Endothelial cell (in vitro differentiated cells): ENCODE measurements at regions not wholly inside any gene's neighbourhood (a gene's known extent, or its start where the extent isn't known, plus 50 kb on each side); places are given as distances from the start of the nearest gene placed in this dataset.
"Not testable (repeated sequence)": the region's sequence is repeated elsewhere in the genome, so short reads cannot be mapped to it uniquely, and the experiment has no call there.

Experiments used
- DNase-seq: peaks from one replicate; pipeline ENCODE4 v3.0.0; 2021; ENCODE audit warnings: low spot score
- H3K27ac Mint-ChIP-seq: one replicate; pipeline ENCODE4 v1.8.0; 2021; ENCODE audit warnings: mixed read lengths, inconsistent platforms; ENCODE audit not compliant: unreplicated experiment
- H3K27me3 Mint-ChIP-seq: one replicate; pipeline ENCODE4 v1.8.0; 2021; ENCODE audit warnings: mild to moderate bottlenecking, moderate library complexity, mixed read lengths, inconsistent platforms; ENCODE audit not compliant: unreplicated experiment
- H3K36me3 Mint-ChIP-seq: one replicate; pipeline ENCODE4 v1.8.0; 2021; ENCODE audit warnings: mild to moderate bottlenecking, low read depth, mixed read lengths, inconsistent platforms; ENCODE audit not compliant: unreplicated experiment
- H3K4me1 Mint-ChIP-seq: one replicate; pipeline ENCODE4 v1.8.0; 2021; ENCODE audit warnings: mild to moderate bottlenecking, mixed read lengths, inconsistent platforms; ENCODE audit not compliant: unreplicated experiment
- H3K4me3 Mint-ChIP-seq: one replicate; pipeline ENCODE4 v1.8.0; 2021; ENCODE audit warnings: mild to moderate bottlenecking, mixed read lengths, inconsistent platforms; ENCODE audit not compliant: unreplicated experiment
- H3K9me3 Mint-ChIP-seq: one replicate; pipeline ENCODE4 v1.8.0; 2021; ENCODE audit warnings: mixed read lengths, inconsistent platforms; ENCODE audit not compliant: unreplicated experiment
- TF ChIP-seq, protein P1 (sequence below): fragments of 200-600 bp; sonication (generic); IDR thresholded peaks from one replicate; pipeline ENCODE4 v1.5.0; 2021; ENCODE audit warnings: antibody characterized with exemption; ENCODE audit not compliant: unreplicated experiment

DNA sequence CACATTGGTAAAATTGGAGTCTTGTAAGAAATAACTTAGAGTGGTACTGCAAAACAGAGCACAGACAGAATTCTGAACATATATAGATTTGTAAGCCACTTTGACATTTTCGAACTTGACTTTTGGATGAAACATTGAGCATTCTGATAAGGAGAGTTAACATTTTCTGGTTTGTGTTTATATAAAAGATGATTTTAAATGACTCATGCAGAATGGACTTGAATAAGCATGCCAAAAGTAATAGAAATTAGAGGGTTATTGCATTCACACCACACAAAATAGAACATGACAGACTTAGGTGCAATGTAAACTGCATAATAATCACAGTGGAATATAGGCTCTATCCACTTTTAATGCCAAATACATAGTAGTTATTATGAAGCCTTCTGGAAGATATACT is 507.0 kb downstream of the DACH1 start:
- Mint-ChIP-seq H3K27me3 (peaks cover 2% of the 10 kb centered on the region), H3K27ac (no peak overlapping the region), H3K4me1 (no peaks in the 10 kb centered on the region), H3K36me3 (no peaks in the 10 kb centered on the region), H3K9me3 (no peaks in the 10 kb centered on the region), H3K4me3 (no peak overlapping the region)
- no peak for DNase-seq
- TF ChIP-seq, protein P1, sequence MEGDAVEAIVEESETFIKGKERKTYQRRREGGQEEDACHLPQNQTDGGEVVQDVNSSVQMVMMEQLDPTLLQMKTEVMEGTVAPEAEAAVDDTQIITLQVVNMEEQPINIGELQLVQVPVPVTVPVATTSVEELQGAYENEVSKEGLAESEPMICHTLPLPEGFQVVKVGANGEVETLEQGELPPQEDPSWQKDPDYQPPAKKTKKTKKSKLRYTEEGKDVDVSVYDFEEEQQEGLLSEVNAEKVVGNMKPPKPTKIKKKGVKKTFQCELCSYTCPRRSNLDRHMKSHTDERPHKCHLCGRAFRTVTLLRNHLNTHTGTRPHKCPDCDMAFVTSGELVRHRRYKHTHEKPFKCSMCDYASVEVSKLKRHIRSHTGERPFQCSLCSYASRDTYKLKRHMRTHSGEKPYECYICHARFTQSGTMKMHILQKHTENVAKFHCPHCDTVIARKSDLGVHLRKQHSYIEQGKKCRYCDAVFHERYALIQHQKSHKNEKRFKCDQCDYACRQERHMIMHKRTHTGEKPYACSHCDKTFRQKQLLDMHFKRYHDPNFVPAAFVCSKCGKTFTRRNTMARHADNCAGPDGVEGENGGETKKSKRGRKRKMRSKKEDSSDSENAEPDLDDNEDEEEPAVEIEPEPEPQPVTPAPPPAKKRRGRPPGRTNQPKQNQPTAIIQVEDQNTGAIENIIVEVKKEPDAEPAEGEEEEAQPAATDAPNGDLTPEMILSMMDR, result no peak

DNA sequence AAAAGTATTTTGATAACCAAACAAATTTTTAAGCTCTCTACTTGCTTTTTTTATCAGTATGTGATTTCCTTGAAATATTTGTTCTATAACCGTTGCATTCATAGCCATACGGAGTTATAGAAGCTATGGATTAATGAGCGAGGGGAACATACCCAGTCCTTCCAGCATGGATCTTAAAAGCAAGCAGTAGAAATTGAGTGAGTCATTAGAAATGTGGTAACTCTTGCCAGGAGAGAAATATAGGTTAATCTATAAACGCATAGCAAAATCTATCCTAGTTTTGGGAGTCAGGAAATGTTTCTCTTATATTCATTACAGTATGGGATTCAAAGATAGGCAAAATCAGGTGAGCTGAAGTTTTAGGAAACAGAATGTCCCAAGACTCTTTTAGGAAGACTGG is 507.4 kb downstream of the DACH1 start:
- Mint-ChIP-seq H3K4me1 (no peaks in the 10 kb centered on the region), H3K27me3 (peaks cover 2% of the 10 kb centered on the region), H3K36me3 (no peaks in the 10 kb centered on the region), H3K9me3 (no peaks in the 10 kb centered on the region), H3K4me3 (no peak overlapping the region), H3K27ac (no peak overlapping the region)
- no peak for DNase-seq
- TF ChIP-seq, protein P1, result no peak

DNA sequence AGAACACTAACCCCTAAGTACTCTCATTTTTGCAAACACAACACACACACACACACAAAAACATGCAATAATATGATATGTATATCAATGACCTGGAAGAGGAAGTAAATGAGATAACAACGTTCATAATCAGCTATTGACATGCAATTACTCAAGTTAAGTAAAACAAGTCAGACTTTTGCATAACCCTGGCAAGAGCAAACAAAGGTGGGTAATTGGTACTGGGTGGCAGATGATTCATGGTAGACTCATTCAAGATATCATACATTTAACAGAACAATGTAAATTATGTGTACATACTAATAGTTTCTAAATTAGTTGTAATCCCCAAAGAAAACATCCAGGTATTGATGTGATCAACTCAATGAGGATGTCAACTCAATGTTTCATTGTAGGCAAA is 508.8 kb downstream of the DACH1 start:
- H3K27me3 Mint-ChIP-seq, result peaks cover 2% of the 10 kb centered on the region
- H3K27ac Mint-ChIP-seq, result no peak overlapping the region
- no peaks in the 10 kb centered on the region for H3K36me3 Mint-ChIP-seq
- TF ChIP-seq, protein P1, result no peak
- H3K4me1 Mint-ChIP-seq, result no peaks in the 10 kb centered on the region
- no peak for DNase-seq
- H3K4me3 Mint-ChIP-seq, result no peak overlapping the region
- H3K9me3 Mint-ChIP-seq, result no peaks in the 10 kb centered on the region

DNA sequence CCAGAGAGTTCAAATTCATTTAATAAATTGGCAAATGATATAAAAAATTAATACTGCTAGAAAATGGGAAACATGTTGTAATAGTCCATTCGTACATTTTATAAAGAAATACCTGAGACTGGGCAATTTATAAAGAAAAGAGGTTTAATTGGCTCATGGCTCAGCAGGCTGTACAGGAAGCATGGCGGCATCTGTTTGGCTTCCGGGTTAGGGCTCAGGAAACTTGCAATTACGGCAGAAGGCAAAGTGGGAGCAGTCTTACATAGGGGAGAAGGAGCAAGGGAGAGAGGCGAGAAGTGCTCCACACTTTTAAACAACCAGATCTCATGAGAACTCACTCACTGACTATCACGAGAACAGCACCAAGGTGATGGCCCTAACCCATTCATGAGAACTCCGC is 512.0 kb downstream of the DACH1 start:
- H3K36me3 Mint-ChIP-seq, result no peaks in the 10 kb centered on the region
- TF ChIP-seq, protein P1, result no peak
- H3K4me3 Mint-ChIP-seq, result no peak overlapping the region
- H3K27ac Mint-ChIP-seq, result no peak overlapping the region
- DNase-seq, result no peak
- H3K4me1 Mint-ChIP-seq, result no peaks in the 10 kb centered on the region
- peaks cover 2% of the 10 kb centered on the region for H3K27me3 Mint-ChIP-seq
- H3K9me3 Mint-ChIP-seq, result no peaks in the 10 kb centered on the region

- no peak overlapping the region for H3K27ac Mint-ChIP-seq
- H3K9me3 Mint-ChIP-seq, result no peaks in the 10 kb centered on the region
- no peaks in the 10 kb centered on the region for H3K36me3 Mint-ChIP-seq
- peaks cover 2% of the 10 kb centered on the region for H3K27me3 Mint-ChIP-seq
- no peak overlapping the region for H3K4me3 Mint-ChIP-seq
- TF ChIP-seq, protein P1, result no peak
- no peak for DNase-seq
- H3K4me1 Mint-ChIP-seq, result no peaks in the 10 kb centered on the region
Observed at GRCh38 chr13:71350886-71351285, 516.1 kb downstream of the DACH1 start.

- not testable (repeated sequence) for H3K4me1 Mint-ChIP-seq, H3K9me3 Mint-ChIP-seq, H3K27ac Mint-ChIP-seq, H3K36me3 Mint-ChIP-seq, H3K4me3 Mint-ChIP-seq, H3K27me3 Mint-ChIP-seq, DNase-seq
Observed at GRCh38 chr13:71345856-71346255, 521.1 kb downstream of the DACH1 start.
